Natural killer cell (primary cell): ENCODE measurements at regions not wholly inside any gene's neighbourhood (a gene's known extent, or its start where the extent isn't known, plus 50 kb on each side); places are given as distances from the start of the nearest gene placed in this dataset.

Source experiments
- ATAC-seq, 3 donors: fragments of 150-1000 bp in 2 of 3; fragments of 200-7000 bp in 1 of 3; cut with Tn5 transposase; 1 replicate in 1 of 3; 2 replicates in 2 of 3; pipeline ENCODE4 v1.10.0; 2021; ENCODE audit warnings: mild to moderate bottlenecking in 2 of 3, moderate library complexity in 2 of 3
- DNase-seq, 2 donors: peaks; one replicate each; pipeline versions ENCODE4 v3.0.0 to v3.0.0-alpha.2; 2013 to 2021; ENCODE audit warnings: mixed read lengths in 1 of 2
- H3K27ac ChIP-seq: one replicate; pipeline ENCODE4 v1.5.1; 2013; ENCODE audit warnings: mild to moderate bottlenecking, low read length
- H3K27me3 ChIP-seq: one replicate; pipeline ENCODE4 v1.6.1; 2013; ENCODE audit warnings: low read length; ENCODE audit not compliant: control insufficient read depth, insufficient read depth
- H3K36me3 ChIP-seq: one replicate; pipeline ENCODE4 v1.6.1; 2013; ENCODE audit warnings: low read length; ENCODE audit not compliant: control insufficient read depth, insufficient read depth
- H3K4me1 ChIP-seq: one replicate; pipeline ENCODE4 v1.6.1; 2013; ENCODE audit warnings: low read length; ENCODE audit not compliant: control insufficient read depth, insufficient read depth
- H3K4me3 ChIP-seq: one replicate; pipeline ENCODE4 v1.5.1; 2013; ENCODE audit warnings: low read length
- H3K9me3 ChIP-seq: one replicate; pipeline ENCODE4 v1.6.1; 2013; ENCODE audit warnings: low read length; ENCODE audit not compliant: control insufficient read depth, insufficient read depth
- H3K27ac Mint-ChIP-seq, 2 donors: one replicate each; pipeline ENCODE4 v1.8.0; 2022; ENCODE audit warnings: mild to moderate bottlenecking in 2 of 2, mixed read lengths in 2 of 2, moderate library complexity in 1 of 2
- H3K27me3 Mint-ChIP-seq, 2 donors: one replicate each; pipeline ENCODE4 v1.8.0; 2022; ENCODE audit warnings: low read depth in 2 of 2, mixed read lengths in 2 of 2
- H3K36me3 Mint-ChIP-seq: one replicate; pipeline ENCODE4 v1.8.0; 2022; ENCODE audit warnings: mixed read lengths
- H3K4me1 Mint-ChIP-seq, 2 donors: one replicate each; pipeline ENCODE4 v1.8.0; 2022; ENCODE audit warnings: mixed read lengths in 2 of 2
- H3K4me3 Mint-ChIP-seq: one replicate; pipeline ENCODE4 v1.8.0; 2022; ENCODE audit warnings: mild to moderate bottlenecking, moderate library complexity, mixed read lengths
- H3K9me3 Mint-ChIP-seq, 2 donors: one replicate each; pipeline ENCODE4 v1.8.0; 2022; ENCODE audit warnings: mixed read lengths in 2 of 2
- CTCF ChIP-seq: fragments of 200-600 bp; IDR thresholded peaks from one replicate; pipeline ENCODE4 v1.8.0; 2022; ENCODE audit warnings: antibody characterized with exemption
- WGBS: methylation state at CpG from one replicate; pipeline ENCODE4 v1.1.7; 2013; ENCODE audit warnings: missing lambda C conversion rate; ENCODE audit not compliant: insufficient coverage; 5-methylcytosine and 5-hydroxymethylcytosine counted together
- intact Hi-C: fragments of 100-400 bp; cut with micrococcal nuclease; formaldehyde crosslinking; loops from one replicate; pipeline ENCODE4 v1.14.2; 2022

GRCh38 chr4:1487106-1487505 lies 80.9 kb upstream of the NKX1-1 start:
- H3K27me3 ChIP-seq, result no peaks in the 10 kb centered on the region
- H3K9me3 ChIP-seq, result peaks cover 14% of the 10 kb centered on the region
- Mint-ChIP-seq H3K36me3 (peaks cover 20% of the 10 kb centered on the region), H3K27me3 (peaks cover 15 to 32% of the 10 kb centered on the region in 2 donors), H3K4me3 (no peak overlapping the region), H3K27ac (no peak overlapping the region), H3K4me1 (no peaks in the 10 kb centered on the region), H3K9me3 (peaks cover 7 to 15% of the 10 kb centered on the region in 2 donors)
- no peaks in the 10 kb centered on the region for H3K36me3 ChIP-seq
- TF ChIP-seq CTCF, result no peak
- no peak for DNase-seq
- no peak for ATAC-seq
- intact Hi-C loops, result no loop called here
- WGBS, result 93% methylated on average over 9 of the region's 9 CpGs
- H3K4me3 ChIP-seq, result no peak overlapping the region
- no peaks in the 10 kb centered on the region for H3K4me1 ChIP-seq
- H3K27ac ChIP-seq, result no peak overlapping the region

GRCh38 chr4:1485280-1485679 lies 79.0 kb upstream of the NKX1-1 start:
- Mint-ChIP-seq H3K36me3 (peaks cover 20% of the 10 kb centered on the region), H3K9me3 (peaks cover 8 to 15% of the 10 kb centered on the region in 2 donors), H3K4me1 (no peaks in the 10 kb centered on the region), H3K27me3 (peaks cover 15 to 40% of the 10 kb centered on the region in 2 donors), H3K27ac (no peak overlapping the region), H3K4me3 (no peak overlapping the region)
- DNase-seq, result no peak
- H3K27me3 ChIP-seq, result no peaks in the 10 kb centered on the region
- peaks cover 19% of the 10 kb centered on the region for H3K9me3 ChIP-seq
- TF ChIP-seq CTCF, result no peak
- no peak overlapping the region for H3K4me3 ChIP-seq
- no peak overlapping the region for H3K27ac ChIP-seq
- no peak for ATAC-seq
- H3K36me3 ChIP-seq, result no peaks in the 10 kb centered on the region
- intact Hi-C loops, result no loop called here
- no peaks in the 10 kb centered on the region for H3K4me1 ChIP-seq

GRCh38 chr4:1480720-1481119 lies 74.5 kb upstream of the NKX1-1 start:
- no peak overlapping the region for H3K27ac ChIP-seq
- DNase-seq (no peak), ATAC-seq (no peak)
- Mint-ChIP-seq H3K9me3 (peaks cover 9 to 10% of the 10 kb centered on the region in 2 donors), H3K27me3 (peaks cover 11 to 40% of the 10 kb centered on the region in 2 donors), H3K4me3 (no peak overlapping the region), H3K36me3 (peaks cover 15% of the 10 kb centered on the region), H3K27ac (no peak overlapping the region), H3K4me1 (no peaks in the 10 kb centered on the region)
- peaks cover 15% of the 10 kb centered on the region for H3K9me3 ChIP-seq
- no peaks in the 10 kb centered on the region for H3K36me3 ChIP-seq
- intact Hi-C loops, result no loop called here
- 91% methylated on average over 1 of the region's 1 CpG for WGBS
- no peak overlapping the region for H3K4me3 ChIP-seq
- no peaks in the 10 kb centered on the region for H3K4me1 ChIP-seq
- no peak for TF ChIP-seq CTCF
- H3K27me3 ChIP-seq, result no peaks in the 10 kb centered on the region

- Mint-ChIP-seq H3K9me3 (peaks cover under 1 to 9% of the 10 kb centered on the region in 2 donors), H3K36me3 (peaks cover 2% of the 10 kb centered on the region), H3K27ac (no peak overlapping the region), H3K4me3 (no peak overlapping the region), H3K27me3 (peaks cover 8 to 28% of the 10 kb centered on the region in 2 donors), H3K4me1 (no peaks in the 10 kb centered on the region)
- Histone ChIP-seq H3K27ac (no peak overlapping the region), H3K4me1 (no peaks in the 10 kb centered on the region), H3K36me3 (no peaks in the 10 kb centered on the region), H3K9me3 (peaks cover 10% of the 10 kb centered on the region), H3K4me3 (no peak overlapping the region), H3K27me3 (no peaks in the 10 kb centered on the region)
- ATAC-seq (no peak), DNase-seq (no peak)
- no peak for TF ChIP-seq CTCF
- 91% methylated on average over 10 of the region's 10 CpGs for WGBS
- intact Hi-C loops, result no loop called here
Observed at GRCh38 chr4:1479454-1479853, 73.2 kb upstream of the NKX1-1 start.
